ENCODE measurements at regions not wholly inside any gene's neighbourhood (a gene's known extent, or its start where the extent isn't known, plus 50 kb on each side); places are given as distances from the start of the nearest gene placed in this dataset.

- ChIA-PET RAD21 (ENCODE audit: low non-redundant PET in 1 of 2, low total read pairs in 2 of 2, uncharacterized antibody in 2 of 2, unreplicated experiment in 2 of 2) (no interaction called here), CTCF (interaction anchor here (0.5 kb wide), 1 partner anchor 145 kb away, joined by 3 read pairs; no protein-coding TSS in a partner anchor), POLR2A (no interaction called here)
- Histone ChIP-seq H3K4me1 (ENCODE audit: control insufficient read depth in 1 of 2, insufficient read depth in 2 of 2, low read length in 2 of 2) (no peaks in the 10 kb centered on the region), H4K20me1 (ENCODE audit: insufficient read depth) (no peaks in the 10 kb centered on the region; the same call in 1 of the 2 replicates), H3K36me3 (ENCODE audit: control insufficient read depth in 1 of 2, insufficient read depth in 2 of 2, low read length in 2 of 2) (no peaks in the 10 kb centered on the region), H3K4me2 (ENCODE audit: low read length) (no peak overlapping the region), H2AFZ (ENCODE audit: low read depth, low read length, poor library complexity, severe bottlenecking) (no peak overlapping the region), H3K9me3 (ENCODE audit: control insufficient read depth in 1 of 2, insufficient read depth in 1 of 2, low read depth in 1 of 2, low read length in 2 of 2) (no peaks in the 10 kb centered on the region), H3K27me3 (ENCODE audit: insufficient read depth, low read length) (0 out of 2 replicates have a peak, but pooled peaks cover 4% of the 10 kb centered on the region), H3K4me3 (replicated peaks in 1 of 2; ENCODE audit: low read depth in 1 of 2, low read length in 2 of 2) (no peak overlapping the region), H3K9ac (ENCODE audit: low read length) (no peak overlapping the region), H3K9me2 (ENCODE audit: insufficient read depth) (no peaks in the 10 kb centered on the region), H3K27ac (ENCODE audit: low read depth, low read length) (no peak overlapping the region), H3K79me2 (ENCODE audit: insufficient read depth, low read length) (no peaks in the 10 kb centered on the region)
- DNase-seq (ENCODE audit: low read depth, low spot score), result no peak
- no TSS peak for BruUV-seq (replicated peaks)
- intact Hi-C loops (cut with micrococcal nuclease), result loop anchor here (10.0 kb wide), 1 partner anchor 929 kb away; no protein-coding TSS in a partner anchor
- no peak for ATAC-seq
- TF ChIP-seq RAD21 (IDR thresholded peaks at IDR 0.05; ENCODE audit: low read depth) (peak; percentile 21; the same call in 1 of the 2 replicates), EZH2 (IDR thresholded peaks at IDR 0.05) (no peak), EGR1 (IDR thresholded peaks at IDR 0.05; ENCODE audit: low read depth) (no peak), YY1 (IDR thresholded peaks at IDR 0.05; ENCODE audit: extremely low read depth, insufficient replicate concordance, low read depth, low read length) (no peak), POLR2A (IDR thresholded peaks at IDR 0.05; ENCODE audit: borderline replicate concordance, extremely low read depth, insufficient read depth, insufficient read length) (no peak)
These were observed 213.8 kb downstream of the ARRDC4 start for GRCh38 chr15:98174286-98174685.

DNA sequence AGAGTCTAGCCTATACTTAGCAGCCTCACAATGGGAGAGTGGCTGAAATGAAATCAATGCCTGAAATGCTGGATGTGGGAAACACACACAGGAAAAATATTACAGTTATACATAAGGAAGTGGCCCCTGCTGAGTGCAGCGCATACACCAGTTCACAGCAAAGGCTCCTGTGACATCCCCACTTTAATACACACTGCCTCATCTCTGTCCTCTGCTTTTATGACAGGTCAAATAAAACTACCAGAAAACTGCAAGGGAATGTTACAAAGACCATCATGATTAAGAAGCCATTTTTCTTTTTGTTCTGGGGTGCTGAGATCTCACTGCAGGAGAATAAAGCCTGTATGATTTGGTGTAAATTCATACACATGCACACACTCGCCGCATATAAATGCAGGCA lies 214.3 kb downstream of the ARRDC4 start:
- Histone ChIP-seq H3K79me2 (ENCODE audit: insufficient read depth, low read length) (no peaks in the 10 kb centered on the region), H3K9ac (ENCODE audit: low read length) (no peak overlapping the region), H3K36me3 (ENCODE audit: control insufficient read depth in 1 of 2, insufficient read depth in 2 of 2, low read length in 2 of 2) (no peaks in the 10 kb centered on the region), H3K27ac (ENCODE audit: low read depth, low read length) (no peak overlapping the region), H3K9me2 (ENCODE audit: insufficient read depth) (no peaks in the 10 kb centered on the region), H2AFZ (ENCODE audit: low read depth, low read length, poor library complexity, severe bottlenecking) (no peak overlapping the region), H3K4me2 (ENCODE audit: low read length) (no peak overlapping the region), H3K4me1 (ENCODE audit: control insufficient read depth in 1 of 2, insufficient read depth in 2 of 2, low read length in 2 of 2) (no peaks in the 10 kb centered on the region), H3K27me3 (ENCODE audit: insufficient read depth, low read length) (peaks cover 5% of the 10 kb centered on the region; the same call in 1 of the 2 replicates), H4K20me1 (ENCODE audit: insufficient read depth) (no peaks in the 10 kb centered on the region; the same call in 1 of the 2 replicates), H3K4me3 (replicated peaks in 1 of 2; ENCODE audit: low read depth in 1 of 2, low read length in 2 of 2) (no peak overlapping the region), H3K9me3 (ENCODE audit: control insufficient read depth in 1 of 2, insufficient read depth in 1 of 2, low read depth in 1 of 2, low read length in 2 of 2) (no peaks in the 10 kb centered on the region)
- POLR2A ChIA-PET, result no interaction called here
- RAD21 ChIA-PET (ENCODE audit: low non-redundant PET in 1 of 2, low total read pairs in 2 of 2, uncharacterized antibody in 2 of 2, unreplicated experiment in 2 of 2), result no interaction called here
- no peak for DNase-seq (ENCODE audit: low read depth, low spot score)
- no TSS peak for BruUV-seq (replicated peaks)
- intact Hi-C loops (cut with micrococcal nuclease), result loop anchor here (10.0 kb wide), 1 partner anchor 930 kb away; no protein-coding TSS in a partner anchor
- CTCF ChIA-PET, result no interaction called here
- no peak for ATAC-seq
- TF ChIP-seq MAX (IDR thresholded peaks at IDR 0.05), result no peak
- TF ChIP-seq ELF1 (IDR thresholded peaks at IDR 0.05; ENCODE audit: borderline replicate concordance, low read depth), result no peak
- TF ChIP-seq CEBPB (IDR thresholded peaks at IDR 0.05; ENCODE audit: low read depth), result no peak
- TF ChIP-seq EGR1 (IDR thresholded peaks at IDR 0.05; ENCODE audit: low read depth), result no peak
- TF ChIP-seq EZH2phosphoT487 (IDR thresholded peaks at IDR 0.05; ENCODE audit: borderline replicate concordance), result no peak
- no peak for TF ChIP-seq SRF (IDR thresholded peaks at IDR 0.05; ENCODE audit: low read depth)
- no peak for TF ChIP-seq CTCF (IDR thresholded peaks at IDR 0.05 in 2 of 3, conservative IDR thresholded peaks at IDR 0.05 in 1 of 3; ENCODE audit: borderline replicate concordance in 1 of 3, insufficient read depth in 1 of 3, low read depth in 2 of 3, low read length in 2 of 3)
- TF ChIP-seq POLR2A (IDR thresholded peaks at IDR 0.05; ENCODE audit: borderline replicate concordance, extremely low read depth, insufficient read depth, insufficient read length), result no peak
- TF ChIP-seq ZFX (IDR thresholded peaks at IDR 0.05), result no peak
- no peak for TF ChIP-seq REST (IDR thresholded peaks at IDR 0.05; ENCODE audit: low read depth)
- no peak for TF ChIP-seq EZH2 (IDR thresholded peaks at IDR 0.05)
- no peak for TF ChIP-seq JUND (IDR thresholded peaks at IDR 0.05)
- no peak for TF ChIP-seq SIN3A (IDR thresholded peaks at IDR 0.05; ENCODE audit: low read depth)
- no peak for TF ChIP-seq TCF7L2 (IDR thresholded peaks at IDR 0.05; ENCODE audit: borderline replicate concordance, extremely low read depth, insufficient read depth, insufficient read length)
- no peak for TF ChIP-seq FOSL1 (IDR thresholded peaks at IDR 0.05; ENCODE audit: low read depth)
